GM12878 (cell line): ENCODE measurements at regions not wholly inside any gene's neighbourhood (a gene's known extent, or its start where the extent isn't known, plus 50 kb on each side); places are given as distances from the start of the nearest gene placed in this dataset.
"Not testable (repeated sequence)": the region's sequence is repeated elsewhere in the genome, so short reads cannot be mapped to it uniquely, and the experiment has no call there.

Source experiments
- ATAC-seq: fragments of 200-7000 bp; cut with Tn5 transposase; 3 replicates; pipeline ENCODE4 v1.9.1; 2020; ENCODE audit warnings: mild to moderate bottlenecking, moderate library complexity
- BruUV-seq: library from RNA; stranded (reverse); fragments of 400-500 nt; replicated peaks from 2 replicates; lab custom pipeline; 2021; lab: Mats Ljungman, UMichigan
- CTCF ChIA-PET: fragments of 300-600 bp; sonication (Branson Sonifier 250); formaldehyde crosslinking; extraction: SDS; loops from one replicate; lab custom pipeline; 2021; ENCODE audit warnings: inconsistent platforms; lab: Yijun Ruan, JAX
- POLR2A ChIA-PET: fragments of 350-600 bp; formaldehyde crosslinking; extraction: SDS; loops from one replicate; lab custom pipeline; 2021; ENCODE audit warnings: inconsistent platforms; lab: Charles Lee
- RAD21 ChIA-PET: fragments of 300-600 bp; sonication (Branson Sonifier 250); formaldehyde crosslinking; loops from one replicate; lab custom pipeline; 2023; ENCODE audit warnings: antibody characterized with exemption; ENCODE audit not compliant: unreplicated experiment; lab: Charles Lee
- SMC1A ChIA-PET: fragments of 300-600 bp; sonication (Branson Sonifier 250); formaldehyde crosslinking; loops from one replicate; lab custom pipeline; 2023; ENCODE audit not compliant: unreplicated experiment, uncharacterized antibody; lab: Charles Lee
- DNase-seq: peaks from one replicate; pipeline ENCODE4 v3.0.0-alpha.2; 2011; ENCODE audit warnings: low read depth, low spot score
- FAIRE-seq: peaks from 3 replicates; lab custom pipeline; 2011; peaks lifted over from hg19 to GRCh38; lab: Jason Lieb, UNC
- H2AFZ ChIP-seq: 2 replicates; pipeline ENCODE4 v1.6.0; 2011; ENCODE audit warnings: low read depth, low read length, control low read depth; ENCODE audit not compliant: control insufficient read depth
- H3K27ac ChIP-seq: 2 replicates; pipeline ENCODE4 v1.5.1; 2011; ENCODE audit warnings: control low read depth; ENCODE audit not compliant: control insufficient read depth, insufficient read depth
- H3K27me3 ChIP-seq, 2 experiments: replicated peaks in 1 of 2; 2 replicates each; pipeline versions ENCODE4 v1.6.0 to v1.6.1; 2011; ENCODE audit warnings: low read length in 1 of 2; ENCODE audit not compliant: control insufficient read depth in 2 of 2, insufficient read depth in 2 of 2
- H3K36me3 ChIP-seq, 2 experiments: 2 replicates each; pipeline ENCODE4 v1.5.1; 2011; ENCODE audit warnings: low read length in 1 of 2; ENCODE audit not compliant: control insufficient read depth in 2 of 2, insufficient read depth in 2 of 2
- H3K4me1 ChIP-seq: 2 replicates; pipeline ENCODE4 v1.6.1; 2011; ENCODE audit warnings: mild to moderate bottlenecking, low read length, moderate library complexity, mixed read lengths; ENCODE audit not compliant: control insufficient read depth, insufficient read depth
- H3K4me2 ChIP-seq: 2 replicates; pipeline ENCODE4 v1.6.0; 2011; ENCODE audit warnings: control low read depth; ENCODE audit not compliant: control insufficient read depth, insufficient read depth
- H3K4me3 ChIP-seq: fragments of 200-600 bp; sonication (generic); 2 replicates; pipeline ENCODE4 v1.5.1; 2016
- H3K79me2 ChIP-seq: 2 replicates; pipeline ENCODE4 v1.6.0; 2011; ENCODE audit warnings: low read length; ENCODE audit not compliant: control insufficient read depth, insufficient read depth
- H3K9ac ChIP-seq: 2 replicates; pipeline ENCODE4 v1.8.0; 2011; ENCODE audit warnings: low read length, control low read depth, mixed read lengths; ENCODE audit not compliant: control insufficient read depth, insufficient read depth
- H3K9me3 ChIP-seq: replicated peaks from 3 replicates; pipeline ENCODE4 v1.5.1; 2011; ENCODE audit warnings: mild to moderate bottlenecking, low read length; ENCODE audit not compliant: control insufficient read depth, insufficient read depth
- H4K20me1 ChIP-seq: 2 replicates; pipeline ENCODE4 v1.6.0; 2011; ENCODE audit not compliant: control insufficient read depth, insufficient read depth
- BCL3 ChIP-seq: IDR thresholded peaks from 2 replicates; pipeline ENCODE4 v1.6.1; 2011; ENCODE audit warnings: borderline replicate concordance, low read depth, mild to moderate bottlenecking, moderate library complexity, low read length; ENCODE audit not compliant: insufficient read depth, poor library complexity, severe bottlenecking
- E2F8 ChIP-seq: fragments of 450-650 bp; IDR thresholded peaks from 2 replicates; pipeline ENCODE4 v1.6.1; 2018; ENCODE audit warnings: mild to moderate bottlenecking, low read depth, moderate library complexity; ENCODE audit not compliant: partially characterized antibody
- GATAD2B ChIP-seq: fragments of 450-650 bp; conservative IDR thresholded peaks from 2 replicates; pipeline ENCODE4 v1.6.1; 2017; ENCODE audit warnings: low read depth, mild to moderate bottlenecking, moderate library complexity
- HDGF ChIP-seq: fragments of 450-650 bp; IDR thresholded peaks from 2 replicates; pipeline ENCODE4 v1.6.1; 2016; ENCODE audit warnings: antibody characterized with exemption
- IKZF1 ChIP-seq: fragments of 450-650 bp; conservative IDR thresholded peaks from 2 replicates; pipeline ENCODE4 v1.6.1; 2017; ENCODE audit warnings: antibody characterized with exemption, mild to moderate bottlenecking
- IKZF2 ChIP-seq, 2 experiments: fragments of 450-650 bp; IDR thresholded peaks; 2 replicates each; pipeline ENCODE4 v1.6.1; 2017; ENCODE audit warnings: mild to moderate bottlenecking in 2 of 2, moderate library complexity in 2 of 2
- IRF5 ChIP-seq: fragments of 450-650 bp; IDR thresholded peaks from 2 replicates; pipeline ENCODE4 v1.6.1; 2017; ENCODE audit warnings: borderline replicate concordance
- RAD51 ChIP-seq: fragments of 450-650 bp; IDR thresholded peaks from 2 replicates; pipeline ENCODE4 v1.6.1; 2016; ENCODE audit warnings: moderate library complexity, mild to moderate bottlenecking, inconsistent platforms
- WRNIP1 ChIP-seq: IDR thresholded peaks from 2 replicates; pipeline ENCODE4 v1.6.1; 2011; ENCODE audit warnings: low read depth, low read length, improper control_type of control experiment, borderline replicate concordance
- ZBED1 ChIP-seq: IDR thresholded peaks from 2 replicates; pipeline ENCODE4 v1.6.1; 2016; ENCODE audit warnings: borderline replicate concordance
- WGBS: methylation state at CpG from one replicate; pipeline ENCODE4 v1.1.6; 2016; ENCODE audit warnings: low lambda C conversion rate; ENCODE audit not compliant: insufficient replicate concordance, insufficient coverage; ENCODE audit errors: missing lambda C conversion rate; 5-methylcytosine and 5-hydroxymethylcytosine counted together
- in situ Hi-C: fragments of 300-500 bp; cut with MboI; formaldehyde crosslinking; loops from 9 replicates; pipeline ENCODE4 v1.14.3; 2018; ENCODE audit warnings: mixed read lengths
- intact Hi-C: fragments of 100-400 bp; cut with micrococcal nuclease; formaldehyde crosslinking; loops from one replicate; pipeline ENCODE4 v1.14.2; 2022; ENCODE audit not compliant: unreplicated experiment

GRCh38 chr22:48911067-48911466 lies 916.6 kb downstream of the BRD1 start:
- POLR2A ChIA-PET, FAIRE-seq, H3K4me3 ChIP-seq, H3K36me3 ChIP-seq, SMC1A ChIA-PET, H3K27me3 ChIP-seq, H3K9me3 ChIP-seq, H3K4me1 ChIP-seq, H3K79me2 ChIP-seq, CTCF ChIA-PET, in situ Hi-C loops, BruUV-seq, H2AFZ ChIP-seq, H3K4me2 ChIP-seq, intact Hi-C loops, DNase-seq, H3K27ac ChIP-seq, ATAC-seq, RAD21 ChIA-PET, H4K20me1 ChIP-seq, H3K9ac ChIP-seq: not testable (repeated sequence)
- WGBS, result 0% methylated on average over 3 of the region's 4 CpGs

GRCh38 chr22:48908547-48908946 lies 919.1 kb downstream of the BRD1 start:
- ChIA-PET SMC1A (no interaction called here), CTCF (no interaction called here), POLR2A (no interaction called here), RAD21 (no interaction called here)
- no TSS peak for BruUV-seq
- no peak overlapping the region for H3K4me3 ChIP-seq
- intact Hi-C loops, result no loop called here
- in situ Hi-C loops, result no loop called here
- H3K4me2 ChIP-seq, result no peak overlapping the region
- H3K27me3 ChIP-seq, result no peaks in the 10 kb centered on the region
- H3K9ac ChIP-seq, result no peak overlapping the region
- H2AFZ ChIP-seq, result no peak overlapping the region
- no peak for ATAC-seq
- FAIRE-seq, result no peak
- DNase-seq, result no peak
- H3K9me3 ChIP-seq, result no peaks in the 10 kb centered on the region; the same call in 2 of the 3 replicates
- H3K4me1 ChIP-seq, result no peaks in the 10 kb centered on the region
- 35% methylated on average over 9 of the region's 9 CpGs for WGBS
- H4K20me1 ChIP-seq, result no peaks in the 10 kb centered on the region
- no peak overlapping the region for H3K27ac ChIP-seq
- H3K79me2 ChIP-seq, result no peaks in the 10 kb centered on the region
- H3K36me3 ChIP-seq, result no peaks in the 10 kb centered on the region
- TF ChIP-seq ZBED1, result no peak
- TF ChIP-seq RAD51, result no peak
- TF ChIP-seq GATAD2B, result no peak
- no peak for TF ChIP-seq HDGF
- no peak for TF ChIP-seq BCL3
- no peak for TF ChIP-seq IKZF2 (IDR thresholded peaks at IDR 0.05)
- TF ChIP-seq E2F8, result no peak
- TF ChIP-seq IKZF1, result no peak
- no peak for TF ChIP-seq IRF5
- no peak for TF ChIP-seq WRNIP1
